H9 (cell line): ENCODE measurements at regions not wholly inside any gene's neighbourhood (a gene's known extent, or its start where the extent isn't known, plus 50 kb on each side); places are given as distances from the start of the nearest gene placed in this dataset.

Experiments
- DNase-seq: peaks from one replicate; pipeline ENCODE4 v3.0.0-alpha.2; 2017
- H2AFZ ChIP-seq: one replicate; pipeline ENCODE4 v1.6.1; 2013; ENCODE audit warnings: mild to moderate bottlenecking, low read length, control low read depth, moderate library complexity
- H2AK5ac ChIP-seq: 2 replicates; pipeline ENCODE4 v1.6.1; 2013; ENCODE audit warnings: low read length, control low read depth, mixed read lengths; ENCODE audit not compliant: insufficient read length
- H2BK120ac ChIP-seq: one replicate; pipeline ENCODE4 v1.6.1; 2013; ENCODE audit warnings: low read depth, mild to moderate bottlenecking, low read length, control low read depth, inconsistent platforms; ENCODE audit not compliant: poor library complexity, severe bottlenecking
- H2BK12ac ChIP-seq: 2 replicates; pipeline ENCODE4 v1.6.1; 2013; ENCODE audit warnings: low read length, control low read depth, mixed read lengths, low read depth; ENCODE audit not compliant: insufficient read length
- H2BK15ac ChIP-seq: 2 replicates; pipeline ENCODE4 v1.6.1; 2013; ENCODE audit warnings: low read depth, low read length, control low read depth
- H2BK20ac ChIP-seq: one replicate; pipeline ENCODE4 v1.6.1; 2013; ENCODE audit warnings: low read depth, mild to moderate bottlenecking, low read length, control low read depth, inconsistent platforms; ENCODE audit not compliant: poor library complexity, severe bottlenecking
- H2BK5ac ChIP-seq: 2 replicates; pipeline ENCODE4 v1.6.1; 2013; ENCODE audit warnings: low read length, control low read depth, mixed read lengths; ENCODE audit not compliant: insufficient read length
- H3K14ac ChIP-seq: 2 replicates; pipeline ENCODE4 v1.6.1; 2013; ENCODE audit warnings: low read length, control low read depth; ENCODE audit not compliant: insufficient read depth
- H3K18ac ChIP-seq: 2 replicates; pipeline ENCODE4 v1.6.1; 2013; ENCODE audit warnings: low read depth, mild to moderate bottlenecking, mixed read lengths, low read length, control low read depth; ENCODE audit not compliant: insufficient read length
- H3K23ac ChIP-seq: 2 replicates; pipeline ENCODE4 v1.6.1; 2013; ENCODE audit warnings: low read length, control low read depth, mixed read lengths, low read depth; ENCODE audit not compliant: insufficient read length
- H3K23me2 ChIP-seq: 2 replicates; pipeline ENCODE4 v1.6.1; 2013; ENCODE audit warnings: low read depth, mild to moderate bottlenecking, mixed read lengths, low read length, control low read depth; ENCODE audit not compliant: insufficient read length, poor library complexity, severe bottlenecking
- H3K27ac ChIP-seq: 2 replicates; pipeline ENCODE4 v1.5.1; 2013; ENCODE audit warnings: low read length, control low read depth, mixed read lengths, low read depth; ENCODE audit not compliant: insufficient read length
- H3K27me3 ChIP-seq: 2 replicates; pipeline ENCODE4 v1.6.1; 2013; ENCODE audit warnings: low read length, control low read depth, inconsistent platforms; ENCODE audit not compliant: insufficient read depth
- H3K4ac ChIP-seq: 2 replicates; pipeline ENCODE4 v1.6.1; 2013; ENCODE audit warnings: low read depth, mild to moderate bottlenecking, control low read depth, inconsistent platforms, low read length, moderate library complexity
- H3K4me1 ChIP-seq: 2 replicates; pipeline ENCODE4 v1.6.1; 2013; ENCODE audit warnings: low read length, control low read depth, inconsistent platforms; ENCODE audit not compliant: insufficient read depth
- H3K4me2 ChIP-seq: 2 replicates; pipeline ENCODE4 v1.6.1; 2013; ENCODE audit warnings: low read length, control low read depth, mixed read lengths; ENCODE audit not compliant: insufficient read length, insufficient read depth
- H3K56ac ChIP-seq: 2 replicates; pipeline ENCODE4 v1.6.1; 2013; ENCODE audit warnings: low read depth, mild to moderate bottlenecking, mixed read lengths, low read length, control low read depth; ENCODE audit not compliant: insufficient read length
- H3K79me1 ChIP-seq: 2 replicates; pipeline ENCODE4 v1.6.1; 2013; ENCODE audit warnings: low read depth, mild to moderate bottlenecking, moderate library complexity, low read length, control low read depth, inconsistent platforms; ENCODE audit not compliant: insufficient read depth, poor library complexity, severe bottlenecking
- H3K79me2 ChIP-seq: 2 replicates; pipeline ENCODE4 v1.6.1; 2013; ENCODE audit warnings: low read length, control low read depth, inconsistent platforms; ENCODE audit not compliant: insufficient read depth
- H3K9ac ChIP-seq: 2 replicates; pipeline ENCODE4 v1.6.1; 2013; ENCODE audit warnings: low read length, control low read depth, mixed read lengths; ENCODE audit not compliant: insufficient read length; ENCODE audit errors: extremely low read depth
- H3K9me3 ChIP-seq: one replicate; pipeline ENCODE4 v1.6.1; 2013; ENCODE audit warnings: low read depth, low read length, inconsistent platforms; ENCODE audit not compliant: control insufficient read depth
- H3T11ph ChIP-seq: one replicate; pipeline ENCODE4 v1.6.1; 2013; ENCODE audit warnings: mild to moderate bottlenecking, low read length, control low read depth, inconsistent platforms
- H4K20me1 ChIP-seq: one replicate; pipeline ENCODE4 v1.6.1; 2013; ENCODE audit not compliant: control insufficient read depth, insufficient read length, insufficient read depth
- H4K5ac ChIP-seq: 2 replicates; pipeline ENCODE4 v1.6.1; 2013; ENCODE audit warnings: low read depth, mild to moderate bottlenecking, mixed read lengths, low read length, control low read depth; ENCODE audit not compliant: insufficient read length
- H4K8ac ChIP-seq: replicated peaks from 2 replicates; pipeline ENCODE4 v1.6.1; 2013; ENCODE audit warnings: low read length, control low read depth, mixed read lengths, low read depth; ENCODE audit not compliant: insufficient read length
- H4K91ac ChIP-seq: 2 replicates; pipeline ENCODE4 v1.6.1; 2013; ENCODE audit warnings: low read depth, mild to moderate bottlenecking, moderate library complexity, mixed read lengths, low read length, control low read depth; ENCODE audit not compliant: insufficient read length
- H3K27ac Mint-ChIP-seq, 3 experiments: 2 replicates in 2 of 3; 3 replicates in 1 of 3; pipeline ENCODE4 v1.8.0; 2020 to 2021; ENCODE audit warnings: mixed read lengths in 3 of 3, mild to moderate bottlenecking in 1 of 3, moderate library complexity in 1 of 3
- H3K27me3 Mint-ChIP-seq: 2 replicates; pipeline ENCODE4 v1.8.0; 2021; ENCODE audit warnings: low read depth, mild to moderate bottlenecking, moderate library complexity, mixed read lengths
- H3K36me3 Mint-ChIP-seq, 3 experiments: 2 replicates in 2 of 3; 3 replicates in 1 of 3; pipeline ENCODE4 v1.8.0; 2020 to 2021; ENCODE audit warnings: low read depth in 3 of 3, mixed read lengths in 3 of 3; ENCODE audit not compliant: insufficient read depth in 1 of 3
- H3K4me1 Mint-ChIP-seq, 2 experiments: 2 replicates each; pipeline ENCODE4 v1.8.0; 2020; ENCODE audit warnings: mixed read lengths in 2 of 2
- H3K4me3 Mint-ChIP-seq, 2 experiments: 2 replicates in 1 of 2; 3 replicates in 1 of 2; pipeline ENCODE4 v1.8.0; 2020 to 2021; ENCODE audit warnings: mild to moderate bottlenecking in 2 of 2, mixed read lengths in 2 of 2, moderate library complexity in 1 of 2
- H3K9me3 Mint-ChIP-seq, 2 experiments: 2 replicates in 1 of 2; 3 replicates in 1 of 2; pipeline ENCODE4 v1.8.0; 2020; ENCODE audit warnings: mild to moderate bottlenecking in 2 of 2, mixed read lengths in 2 of 2, moderate library complexity in 1 of 2
- CTCF ChIP-seq: fragments of 200-600 bp; sonication (generic); conservative IDR thresholded peaks from 3 replicates; pipeline ENCODE4 v1.8.0; 2021; ENCODE audit warnings: antibody characterized with exemption, mild to moderate bottlenecking
- WGBS: extraction: QIAGEN DNeasy Blood & Tissue Kit; methylation state at CpG from one replicate; pipeline ENCODE4 v1.1.7; 2013; ENCODE audit warnings: missing lambda C conversion rate, low lambda C conversion rate, mixed read lengths; ENCODE audit not compliant: insufficient read length; ENCODE audit errors: extremely low coverage; 5-methylcytosine and 5-hydroxymethylcytosine counted together

- Histone ChIP-seq H3K14ac (no peak overlapping the region), H2BK12ac (no peak overlapping the region), H3K79me2 (no peaks in the 10 kb centered on the region), H3K79me1 (no peaks in the 10 kb centered on the region), H3K18ac (no peak overlapping the region), H3K23me2 (peaks cover 11% of the 10 kb centered on the region), H3K4ac (no peak overlapping the region), H4K20me1 (no peaks in the 10 kb centered on the region), H2BK120ac (no peak overlapping the region), H4K91ac (no peak overlapping the region), H3K23ac (no peak overlapping the region), H3K27ac (no peak overlapping the region), H3K56ac (no peak overlapping the region), H2AK5ac (no peak overlapping the region), H3K4me2 (no peak overlapping the region), H4K5ac (no peak overlapping the region), H3K9ac (no peak overlapping the region), H3T11ph (no peak overlapping the region), H2AFZ (no peak overlapping the region), H2BK20ac (no peak overlapping the region), H2BK15ac (no peak overlapping the region), H3K27me3 (no peaks in the 10 kb centered on the region; the same call in 1 of the 2 replicates), H3K9me3 (no peaks in the 10 kb centered on the region), H2BK5ac (no peak overlapping the region), H3K4me1 (no peaks in the 10 kb centered on the region), H4K8ac (no peak overlapping the region)
- Mint-ChIP-seq H3K4me1 (peaks cover 5 to 9% of the 10 kb centered on the region in 2 experiments), H3K4me3 (no peak overlapping the region), H3K27me3 (peaks cover 25% of the 10 kb centered on the region), H3K36me3 (peaks cover 8 to 13% (median 9%) of the 10 kb centered on the region in 3 experiments), H3K27ac (peak overlapping the region in 1 of 3 experiments; percentile 57; a peak in 1 of 7 replicates), H3K9me3 (peaks cover 15 to 18% of the 10 kb centered on the region in 2 experiments)
- WGBS, result no CpG with 5 or more reads among the region's 15 CpGs
- peak; percentile 95 for DNase-seq
- peak; percentile 91 for TF ChIP-seq CTCF
Observed at GRCh38 chr17:73956595-73957465, 246.6 kb upstream of the RPL38 start.
